C4-2B (cell line): ENCODE measurements at regions not wholly inside any gene's neighbourhood (a gene's known extent, or its start where the extent isn't known, plus 50 kb on each side); places are given as distances from the start of the nearest gene placed in this dataset.

Source experiments
- CTCF ChIP-seq: fragments of 450-650 bp; conservative IDR thresholded peaks from 2 replicates; pipeline ENCODE4 v1.5.1; 2017; ENCODE audit warnings: mild to moderate bottlenecking
- ZFX ChIP-seq: fragments of 450-650 bp; IDR thresholded peaks from 2 replicates; pipeline ENCODE4 v1.6.1; 2017

GRCh38 chr5:118354797-118355196 is 633.5 kb downstream of the DTWD2 start:
- TF ChIP-seq CTCF: no peak
- no peak for TF ChIP-seq ZFX
